ENCODE measurements at regions not wholly inside any gene's neighbourhood (a gene's known extent, or its start where the extent isn't known, plus 50 kb on each side); places are given as distances from the start of the nearest gene placed in this dataset.

GRCh38 chr6:165799391-165800153 lies 136.5 kb upstream of the PDE10A start:
- H3K27me3 ChIP-seq (ENCODE audit: low read depth, low read length): no peaks in the 10 kb centered on the region
- no peaks in the 10 kb centered on the region for H3K4me1 ChIP-seq (ENCODE audit: low read length)
- no peak overlapping the region for H3K27ac ChIP-seq (ENCODE audit: low read length)
- no peak overlapping the region for H3K4me3 ChIP-seq (ENCODE audit: low read length)
- H4K20me1 ChIP-seq (ENCODE audit: insufficient read depth, low read length): no peaks in the 10 kb centered on the region
- no peaks in the 10 kb centered on the region for H3K36me3 ChIP-seq (replicated peaks; ENCODE audit: low read depth, low read length)
- H3K9ac ChIP-seq (ENCODE audit: low read length): no peak overlapping the region
- TF ChIP-seq EZH2phosphoT487 (IDR thresholded peaks at IDR 0.05; ENCODE audit: low read depth): no peak
- TF ChIP-seq CTCF (IDR thresholded peaks at IDR 0.05; ENCODE audit: low read depth, low read length): no peak
- no peak overlapping the region for H2AFZ ChIP-seq (ENCODE audit: low read depth, low read length)
- H3K4me2 ChIP-seq (ENCODE audit: low read length): no peak overlapping the region
- no peaks in the 10 kb centered on the region for H3K9me3 ChIP-seq (ENCODE audit: insufficient read depth, low read length)
- H3K79me2 ChIP-seq (ENCODE audit: low read length): no peaks in the 10 kb centered on the region

GRCh38 chr6:165798991-165799390 lies 135.9 kb upstream of the PDE10A start:
- Histone ChIP-seq H3K36me3 (replicated peaks; ENCODE audit: low read depth, low read length) (no peaks in the 10 kb centered on the region), H3K27me3 (ENCODE audit: low read depth, low read length) (no peaks in the 10 kb centered on the region), H3K9ac (ENCODE audit: low read length) (no peak overlapping the region), H3K4me3 (ENCODE audit: low read length) (no peak overlapping the region), H4K20me1 (ENCODE audit: insufficient read depth, low read length) (no peaks in the 10 kb centered on the region), H3K4me1 (ENCODE audit: low read length) (no peaks in the 10 kb centered on the region), H3K27ac (ENCODE audit: low read length) (no peak overlapping the region), H3K4me2 (ENCODE audit: low read length) (no peak overlapping the region), H3K79me2 (ENCODE audit: low read length) (no peaks in the 10 kb centered on the region), H3K9me3 (ENCODE audit: insufficient read depth, low read length) (no peaks in the 10 kb centered on the region), H2AFZ (ENCODE audit: low read depth, low read length) (no peak overlapping the region)
- TF ChIP-seq EZH2phosphoT487 (IDR thresholded peaks at IDR 0.05; ENCODE audit: low read depth) (no peak), CTCF (IDR thresholded peaks at IDR 0.05; ENCODE audit: low read depth, low read length) (no peak)

- Histone ChIP-seq H3K27me3 (ENCODE audit: low read depth, low read length) (no peaks in the 10 kb centered on the region), H3K9me3 (ENCODE audit: insufficient read depth, low read length) (no peaks in the 10 kb centered on the region), H3K79me2 (ENCODE audit: low read length) (no peaks in the 10 kb centered on the region), H3K4me3 (ENCODE audit: low read length) (no peak overlapping the region), H2AFZ (ENCODE audit: low read depth, low read length) (no peak overlapping the region), H3K27ac (ENCODE audit: low read length) (no peak overlapping the region), H3K9ac (ENCODE audit: low read length) (no peak overlapping the region), H3K4me1 (ENCODE audit: low read length) (no peaks in the 10 kb centered on the region; the same call in 1 of the 2 replicates), H3K4me2 (ENCODE audit: low read length) (no peak overlapping the region), H3K36me3 (replicated peaks; ENCODE audit: low read depth, low read length) (no peaks in the 10 kb centered on the region), H4K20me1 (ENCODE audit: insufficient read depth, low read length) (no peaks in the 10 kb centered on the region)
- TF ChIP-seq CTCF (IDR thresholded peaks at IDR 0.05; ENCODE audit: low read depth, low read length) (no peak), EZH2phosphoT487 (IDR thresholded peaks at IDR 0.05; ENCODE audit: low read depth) (no peak)
Measured at GRCh38 chr6:165794179-165794601, 131.1 kb upstream of the PDE10A start.

GRCh38 chr6:165793287-165793825 lies 130.3 kb upstream of the PDE10A start:
- Histone ChIP-seq H3K27ac (ENCODE audit: low read length) (no peak overlapping the region), H3K4me3 (ENCODE audit: low read length) (no peak overlapping the region), H3K9me3 (ENCODE audit: insufficient read depth, low read length) (no peaks in the 10 kb centered on the region), H4K20me1 (ENCODE audit: insufficient read depth, low read length) (no peaks in the 10 kb centered on the region), H3K27me3 (ENCODE audit: low read depth, low read length) (no peaks in the 10 kb centered on the region), H3K4me1 (ENCODE audit: low read length) (no peaks in the 10 kb centered on the region; the same call in 1 of the 2 replicates), H3K36me3 (replicated peaks; ENCODE audit: low read depth, low read length) (no peaks in the 10 kb centered on the region), H3K9ac (ENCODE audit: low read length) (no peak overlapping the region), H2AFZ (ENCODE audit: low read depth, low read length) (no peak overlapping the region), H3K4me2 (ENCODE audit: low read length) (no peak overlapping the region), H3K79me2 (ENCODE audit: low read length) (no peaks in the 10 kb centered on the region)
- TF ChIP-seq CTCF (IDR thresholded peaks at IDR 0.05; ENCODE audit: low read depth, low read length) (no peak), EZH2phosphoT487 (IDR thresholded peaks at IDR 0.05; ENCODE audit: low read depth) (no peak)

Data from OCI-LY3 (cell line).